CD14-positive monocyte (primary cell): ENCODE measurements at regions not wholly inside any gene's neighbourhood (a gene's known extent, or its start where the extent isn't known, plus 50 kb on each side); places are given as distances from the start of the nearest gene placed in this dataset.

Experiments
- DNase-seq, 3 donors: peaks; one replicate each; pipeline ENCODE4 v3.0.0-alpha.2; 2011 to 2022
- H2AFZ ChIP-seq: 2 replicates; pipeline ENCODE4 v1.6.0; 2012; ENCODE audit warnings: mild to moderate bottlenecking, low read depth, low read length, inconsistent platforms; ENCODE audit not compliant: insufficient read depth, poor library complexity, severe bottlenecking
- H3K27ac ChIP-seq, 2 donors: 1 replicate in 1 of 2; 2 replicates in 1 of 2; pipeline ENCODE4 v1.5.1; 2012 to 2013; ENCODE audit warnings: low read length in 2 of 2, control low read depth in 1 of 2, inconsistent platforms in 1 of 2, low read depth in 1 of 2, mild to moderate bottlenecking in 1 of 2
- H3K27me3 ChIP-seq, 2 donors: one replicate each; pipeline versions ENCODE4 v1.6.0 to v1.6.1; 2011 to 2013; ENCODE audit warnings: low read length in 2 of 2; ENCODE audit not compliant: control insufficient read depth in 2 of 2, insufficient read depth in 2 of 2
- H3K36me3 ChIP-seq, 2 donors: replicated peaks in 1 of 2; 1 replicate in 1 of 2; 2 replicates in 1 of 2; pipeline versions ENCODE4 v1.5.1 to v1.6.1; 2012 to 2013; ENCODE audit warnings: low read length in 2 of 2, control low read depth in 1 of 2, inconsistent platforms in 1 of 2, mild to moderate bottlenecking in 1 of 2; ENCODE audit not compliant: insufficient read depth in 2 of 2, control insufficient read depth in 1 of 2
- H3K4me1 ChIP-seq, 2 donors: 1 replicate in 1 of 2; 2 replicates in 1 of 2; pipeline versions ENCODE4 v1.5.1 to v1.6.1; 2012 to 2013; ENCODE audit warnings: low read length in 2 of 2, control low read depth in 1 of 2, inconsistent platforms in 1 of 2, mild to moderate bottlenecking in 1 of 2, moderate library complexity in 1 of 2; ENCODE audit not compliant: insufficient read depth in 2 of 2, control insufficient read depth in 1 of 2
- H3K4me2 ChIP-seq: replicated peaks from 2 replicates; pipeline ENCODE3; 2012; ENCODE audit warnings: low read length, moderate library complexity, mild to moderate bottlenecking; ENCODE audit not compliant: poor library complexity, severe bottlenecking; ENCODE audit errors: extremely low read depth
- H3K4me3 ChIP-seq, 3 experiments: fragments of 200-600 bp in 1 of 3; sonication (generic) in 1 of 3; replicated peaks in 1 of 3; 1 replicate in 2 of 3; 2 replicates in 1 of 3; pipeline ENCODE4 v1.5.1; 2011 to 2013; ENCODE audit warnings: low read length in 3 of 3, mild to moderate bottlenecking in 3 of 3, control low read depth in 2 of 3, low read depth in 2 of 3, inconsistent platforms in 1 of 3, moderate library complexity in 1 of 3
- H3K79me2 ChIP-seq: 2 replicates; pipeline ENCODE4 v1.6.0; 2012; ENCODE audit warnings: mild to moderate bottlenecking, control low read depth, inconsistent platforms, low read length, moderate library complexity; ENCODE audit not compliant: insufficient read depth
- H3K9ac ChIP-seq: 2 replicates; pipeline ENCODE4 v1.6.0; 2017; ENCODE audit warnings: low read length, mild to moderate bottlenecking; ENCODE audit not compliant: insufficient read depth, poor library complexity, severe bottlenecking
- H3K9me3 ChIP-seq, 2 donors: replicated peaks in 1 of 2; 1 replicate in 1 of 2; 2 replicates in 1 of 2; pipeline versions ENCODE4 v1.5.1 to v1.6.1; 2012 to 2013; ENCODE audit warnings: low read length in 2 of 2, control low read depth in 1 of 2; ENCODE audit not compliant: control insufficient read depth in 1 of 2, insufficient read depth in 1 of 2
- H4K20me1 ChIP-seq: 2 replicates; pipeline ENCODE4 v1.6.0; 2012; ENCODE audit warnings: mild to moderate bottlenecking, low read length, control low read depth, moderate library complexity; ENCODE audit not compliant: insufficient read depth
- H3K27ac Mint-ChIP-seq, 7 donors: one replicate each; pipeline ENCODE4 v1.8.0; 2020; ENCODE audit warnings: mild to moderate bottlenecking in 7 of 7, mixed read lengths in 7 of 7, moderate library complexity in 6 of 7, inconsistent platforms in 2 of 7
- H3K27me3 Mint-ChIP-seq, 3 donors: one replicate each; pipeline ENCODE4 v1.8.0; 2021 to 2022; ENCODE audit warnings: low read depth in 3 of 3, mild to moderate bottlenecking in 3 of 3, mixed read lengths in 3 of 3, moderate library complexity in 3 of 3, inconsistent platforms in 1 of 3
- H3K36me3 Mint-ChIP-seq, 2 donors: one replicate each; pipeline ENCODE4 v1.8.0; 2020; ENCODE audit warnings: mixed read lengths in 2 of 2, inconsistent platforms in 1 of 2, mild to moderate bottlenecking in 1 of 2
- H3K4me1 Mint-ChIP-seq: one replicate; pipeline ENCODE4 v1.8.0; 2020; ENCODE audit warnings: mild to moderate bottlenecking, mixed read lengths
- H3K4me3 Mint-ChIP-seq, 2 donors: one replicate each; pipeline ENCODE4 v1.8.0; 2020; ENCODE audit warnings: mild to moderate bottlenecking in 2 of 2, mixed read lengths in 2 of 2, moderate library complexity in 1 of 2
- H3K9me3 Mint-ChIP-seq, 7 donors: one replicate each; pipeline ENCODE4 v1.8.0; 2020 to 2022; ENCODE audit warnings: mixed read lengths in 7 of 7, mild to moderate bottlenecking in 6 of 7, moderate library complexity in 6 of 7, inconsistent platforms in 2 of 7
- CTCF ChIP-seq: fragments of 200-600 bp; IDR thresholded peaks from one replicate; pipeline ENCODE4 v1.8.0; 2022; ENCODE audit warnings: antibody characterized with exemption, mild to moderate bottlenecking
- whole genome bisulfite sequencing: methylation state at CpG from one replicate; pipeline ENCODE4 v1.1.5; 2013; ENCODE audit warnings: missing lambda C conversion rate; ENCODE audit not compliant: insufficient coverage; 5-methylcytosine and 5-hydroxymethylcytosine counted together
- intact Hi-C, 2 donors: fragments of 100-400 bp; cut with micrococcal nuclease; formaldehyde crosslinking; loops; one replicate each; pipeline versions ENCODE4 v1.15.0 to v1.15.1; 2023

GRCh38 chrX:113400193-113400704 lies 559.6 kb upstream of the AMOT start:
- H3K4me1 ChIP-seq: no peaks in the 10 kb centered on the region
- H3K4me3 ChIP-seq: no peak overlapping the region
- no peaks in the 10 kb centered on the region for H4K20me1 ChIP-seq
- H2AFZ ChIP-seq: no peak overlapping the region
- no peaks in the 10 kb centered on the region for H3K79me2 ChIP-seq
- H3K27ac ChIP-seq: no peak overlapping the region
- H3K36me3 ChIP-seq: no peaks in the 10 kb centered on the region
- no peaks in the 10 kb centered on the region for H3K4me1 Mint-ChIP-seq
- intact Hi-C loops: no loop called here
- H3K27me3 ChIP-seq: no peaks in the 10 kb centered on the region
- H3K4me3 Mint-ChIP-seq: no peak overlapping the region
- peaks cover 0 to 2% (median 0%) of the 10 kb centered on the region in 3 donors for H3K27me3 Mint-ChIP-seq
- DNase-seq: no peak
- no peaks in the 10 kb centered on the region for H3K36me3 Mint-ChIP-seq
- no peak overlapping the region for H3K4me2 ChIP-seq
- TF ChIP-seq CTCF: no peak
- no CpG with 5 or more reads among the region's 2 CpGs for WGBS
- no peaks in the 10 kb centered on the region for H3K9me3 ChIP-seq
- no peak overlapping the region for H3K27ac Mint-ChIP-seq
- no peak overlapping the region for H3K9ac ChIP-seq
- H3K9me3 Mint-ChIP-seq: peaks cover 0 to 7% (median 4%) of the 10 kb centered on the region in 7 donors

GRCh38 chrX:113399506-113400192 lies 559.0 kb upstream of the AMOT start:
- Mint-ChIP-seq H3K9me3 (peaks cover 0 to 7% (median 4%) of the 10 kb centered on the region in 7 donors), H3K27me3 (peaks cover 0 to 2% (median 0%) of the 10 kb centered on the region in 3 donors), H3K36me3 (no peaks in the 10 kb centered on the region), H3K4me3 (no peak overlapping the region), H3K4me1 (no peaks in the 10 kb centered on the region), H3K27ac (no peak overlapping the region)
- intact Hi-C loops: no loop called here
- no peak overlapping the region for H3K27ac ChIP-seq
- no peaks in the 10 kb centered on the region for H3K36me3 ChIP-seq
- no peak overlapping the region for H3K4me3 ChIP-seq
- WGBS: no CpG with 5 or more reads among the region's 5 CpGs
- no peak overlapping the region for H3K4me2 ChIP-seq
- H3K4me1 ChIP-seq: no peaks in the 10 kb centered on the region
- H3K79me2 ChIP-seq: no peaks in the 10 kb centered on the region
- H2AFZ ChIP-seq: no peak overlapping the region
- TF ChIP-seq CTCF: no peak
- no peak for DNase-seq
- H3K9me3 ChIP-seq: no peaks in the 10 kb centered on the region
- H4K20me1 ChIP-seq: no peaks in the 10 kb centered on the region
- H3K9ac ChIP-seq: no peak overlapping the region
- H3K27me3 ChIP-seq: no peaks in the 10 kb centered on the region
